ENCODE measurements at regions not wholly inside any gene's neighbourhood (a gene's known extent, or its start where the extent isn't known, plus 50 kb on each side); places are given as distances from the start of the nearest gene placed in this dataset.
"Not testable (repeated sequence)": the region's sequence is repeated elsewhere in the genome, so short reads cannot be mapped to it uniquely, and the experiment has no call there.

DNA sequence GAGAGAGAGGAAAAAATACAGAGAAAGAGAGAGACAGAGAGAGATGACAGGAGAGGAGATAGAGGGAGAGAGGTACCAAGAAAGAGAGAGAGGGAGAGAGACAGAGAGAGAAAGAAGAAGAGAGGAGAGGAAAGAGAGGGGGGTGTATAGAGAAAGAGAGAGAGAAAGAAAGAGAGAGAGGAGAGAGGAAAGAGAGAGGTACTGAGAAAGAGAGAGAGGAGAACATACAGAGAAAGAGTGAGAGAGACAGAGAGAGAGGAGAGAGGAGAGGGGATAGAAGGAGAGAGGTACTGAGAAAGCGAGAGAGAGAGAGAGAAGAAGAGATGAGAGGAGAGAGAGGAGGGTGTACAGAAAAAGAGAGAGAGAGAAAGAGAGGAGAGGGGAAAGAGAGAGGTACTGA, 269.4 kb downstream of the CRLF2 start:
- DNase-seq: no peak

- no peak for DNase-seq
These were observed 271.8 kb downstream of the CRLF2 start for GRCh38 chrX:940691-941090.

GRCh38 chrX:936979-937769, 275.3 kb downstream of the CRLF2 start:
- DNase-seq: no peak

GRCh38 chrX:933611-934010, 278.8 kb downstream of the CRLF2 start:
- no peak for DNase-seq

DNA sequence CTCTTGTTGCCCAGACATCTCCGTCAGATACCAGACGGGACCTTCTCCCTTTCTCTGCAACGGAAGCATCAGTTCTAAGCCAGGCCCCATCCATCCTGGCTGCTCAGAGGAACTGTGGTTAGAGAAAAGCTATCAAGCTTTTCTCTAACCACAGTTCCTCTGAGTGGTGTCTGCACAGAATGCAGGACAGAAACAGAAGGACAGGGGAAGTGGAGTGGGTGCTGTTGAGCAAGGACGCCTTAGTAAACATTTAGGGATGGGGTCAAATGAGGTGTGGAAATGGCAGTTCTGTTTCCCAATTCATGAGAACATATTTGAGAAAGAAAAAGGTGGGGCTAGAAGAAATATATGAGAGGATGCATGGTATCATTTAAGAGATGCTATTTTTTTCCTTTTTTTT, 283.8 kb downstream of the CRLF2 start:
- no peak for DNase-seq

DNA sequence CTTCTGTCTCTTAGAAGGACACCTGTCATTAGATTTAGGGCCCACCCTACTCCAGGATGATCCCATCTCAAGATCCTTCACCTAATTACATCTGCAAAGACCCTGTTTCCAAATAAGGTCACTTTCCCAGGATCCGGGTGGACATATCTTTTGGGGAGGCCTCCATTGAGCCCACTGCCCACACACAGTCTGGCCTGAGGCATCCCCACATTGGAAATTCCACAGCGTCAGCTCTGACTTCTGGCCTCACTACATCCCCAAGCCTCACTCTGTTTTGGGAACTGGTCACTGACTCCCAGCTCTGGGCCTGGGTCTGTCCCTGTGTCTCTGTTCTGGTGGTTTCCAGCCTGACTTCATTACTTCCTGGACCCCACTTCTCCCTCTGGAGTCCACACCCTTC, 285.5 kb downstream of the CRLF2 start:
- DNase-seq: no peak

DNA sequence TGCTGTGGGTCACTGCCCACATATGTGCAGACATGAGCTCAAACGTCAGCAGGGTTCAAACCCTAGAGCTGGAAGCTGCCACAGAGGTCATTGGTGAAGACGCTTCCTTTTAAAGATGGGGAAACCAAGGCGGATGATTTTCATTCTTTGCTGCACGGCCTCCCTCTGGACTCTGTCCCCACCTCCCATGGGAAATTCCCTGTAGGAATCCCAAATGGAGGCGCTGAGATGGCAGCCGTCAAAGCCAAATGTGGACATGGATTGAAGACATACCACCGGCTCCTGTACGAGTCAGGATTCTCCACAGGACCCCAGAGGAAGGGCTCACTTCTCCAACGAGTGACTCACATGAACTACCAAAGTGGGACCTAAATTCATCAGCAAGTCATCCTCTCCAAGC, 286.4 kb downstream of the CRLF2 start:
- DNase-seq: no peak

DNA sequence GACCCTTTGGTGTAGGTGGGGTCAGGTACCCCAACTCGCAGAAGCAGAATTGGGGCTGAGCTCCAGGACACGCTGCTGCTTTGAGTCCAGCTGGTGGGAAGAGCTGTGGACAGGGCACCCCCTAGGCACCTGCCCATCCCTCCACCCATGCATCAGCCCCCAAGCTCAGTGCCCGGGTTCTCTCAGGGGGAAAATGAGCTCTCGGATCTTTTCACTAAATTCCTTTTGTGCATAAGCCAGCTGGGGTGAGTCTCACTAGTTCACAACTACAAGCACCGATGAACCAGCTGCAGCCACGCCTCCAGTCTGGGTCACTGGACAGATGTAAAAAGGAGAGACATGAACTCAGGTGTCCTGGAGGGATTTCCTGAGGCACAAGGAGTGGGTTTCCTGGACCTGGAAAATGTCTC, 286.8 kb downstream of the CRLF2 start:
- no peak for DNase-seq

- DNase-seq: no peak
These were observed 287.4 kb downstream of the CRLF2 start for GRCh38 chrX:925094-925493.

- no peak for DNase-seq
These were observed 288.4 kb downstream of the CRLF2 start for GRCh38 chrX:924017-924416.

GRCh38 chrX:920234-920799, 289.7 kb downstream of the SHOX start:
- no peak for DNase-seq

DNA sequence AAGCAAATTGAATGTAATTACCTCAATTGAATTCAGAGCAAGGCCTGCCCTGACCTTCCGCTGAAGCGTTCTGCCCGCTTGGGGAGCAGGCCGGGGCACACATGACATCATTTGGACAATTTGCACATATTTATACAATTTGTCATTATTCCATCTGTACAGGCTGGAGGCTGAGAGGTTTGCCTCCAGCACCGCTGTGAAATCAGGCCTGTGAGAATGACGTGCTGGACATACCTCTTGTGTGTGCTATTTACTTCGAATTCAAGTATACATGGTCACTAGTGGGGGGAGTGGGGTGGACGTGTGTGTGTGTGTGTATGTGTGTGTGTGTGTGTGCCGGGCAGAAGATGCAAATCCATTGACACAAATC, 285.6 kb downstream of the SHOX start:
- no peak for DNase-seq

DNA sequence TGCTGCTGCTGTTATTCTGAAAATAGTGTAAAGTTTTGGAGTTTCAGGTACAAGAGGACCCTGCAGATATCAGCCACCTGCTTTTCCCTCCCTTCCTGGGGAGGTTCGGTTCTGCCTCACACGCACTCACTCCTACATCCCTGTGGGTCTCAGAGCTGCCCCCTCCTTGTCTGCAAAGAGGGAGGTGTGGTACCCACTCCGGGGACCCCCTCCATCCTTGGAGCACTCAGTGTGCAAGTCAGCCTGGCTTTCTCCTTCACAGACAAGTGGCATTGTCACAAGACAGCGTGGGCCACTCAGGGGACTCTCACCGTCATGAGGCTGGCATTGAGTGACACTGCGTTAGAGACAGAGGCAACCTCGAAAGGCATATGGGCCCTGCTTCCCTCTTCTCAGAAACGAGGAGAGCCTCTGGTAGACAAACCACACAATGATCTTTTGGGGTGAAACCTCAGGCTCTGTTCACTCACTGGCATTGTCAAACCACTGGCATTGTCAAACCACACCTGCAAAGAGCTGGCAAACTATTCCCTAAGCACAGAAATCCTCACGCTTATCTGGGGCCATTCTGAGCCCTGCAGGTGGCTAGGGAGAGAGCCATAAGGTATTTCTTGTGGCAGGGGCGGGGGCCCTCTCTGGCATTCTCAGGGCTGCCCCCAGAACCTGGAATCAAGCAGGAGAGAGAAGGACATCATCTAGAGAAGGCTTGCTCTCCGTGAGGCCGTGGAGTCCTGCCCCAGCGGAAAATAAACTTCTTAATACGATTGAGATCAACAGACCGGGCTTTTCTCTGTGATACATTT, 285.0 kb downstream of the SHOX start:
- DNase-seq: no peak

DNA sequence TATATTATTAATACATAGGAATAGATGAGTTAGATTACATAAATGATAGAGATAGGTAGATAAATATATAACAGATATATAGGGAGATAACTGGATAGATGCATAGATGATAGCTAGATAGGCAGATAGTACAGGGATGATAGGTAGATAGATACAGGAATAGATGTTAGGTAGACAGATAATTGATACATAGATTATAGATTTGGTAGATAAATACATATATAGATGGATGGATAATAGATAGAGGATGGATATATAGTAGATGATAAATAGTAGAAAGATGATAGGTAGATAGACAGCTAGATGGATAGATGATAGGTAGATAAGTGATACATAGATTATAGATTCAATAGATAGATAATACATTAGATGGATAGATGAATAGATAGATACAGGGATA, 283.6 kb downstream of the SHOX start:
- DNase-seq: no peak

- no peak for DNase-seq
These were observed 282.1 kb downstream of the SHOX start for GRCh38 chrX:912677-913076.

GRCh38 chrX:909068-909467, 278.5 kb downstream of the SHOX start:
- DNase-seq: not testable (repeated sequence)

DNA sequence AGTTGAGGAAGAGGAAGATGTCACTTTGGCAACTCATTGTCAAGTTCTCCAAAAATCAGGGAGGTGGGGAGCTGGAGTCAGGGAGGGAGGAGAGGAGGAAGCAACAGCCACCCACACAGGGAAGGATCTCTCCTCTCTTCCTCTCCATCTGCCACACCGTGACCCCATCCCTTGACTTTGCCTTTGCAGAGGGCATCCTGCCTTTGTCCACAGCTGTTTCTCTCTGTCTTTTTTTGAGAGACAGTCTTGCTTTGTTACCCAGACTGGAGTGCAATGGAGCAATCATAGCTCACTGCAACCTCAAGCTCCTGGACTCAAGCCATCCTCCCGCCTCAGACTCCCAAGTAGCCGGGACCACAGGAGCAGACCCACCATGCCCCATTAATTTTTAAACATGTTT, 276.0 kb downstream of the SHOX start:
- DNase-seq: no peak

DNA sequence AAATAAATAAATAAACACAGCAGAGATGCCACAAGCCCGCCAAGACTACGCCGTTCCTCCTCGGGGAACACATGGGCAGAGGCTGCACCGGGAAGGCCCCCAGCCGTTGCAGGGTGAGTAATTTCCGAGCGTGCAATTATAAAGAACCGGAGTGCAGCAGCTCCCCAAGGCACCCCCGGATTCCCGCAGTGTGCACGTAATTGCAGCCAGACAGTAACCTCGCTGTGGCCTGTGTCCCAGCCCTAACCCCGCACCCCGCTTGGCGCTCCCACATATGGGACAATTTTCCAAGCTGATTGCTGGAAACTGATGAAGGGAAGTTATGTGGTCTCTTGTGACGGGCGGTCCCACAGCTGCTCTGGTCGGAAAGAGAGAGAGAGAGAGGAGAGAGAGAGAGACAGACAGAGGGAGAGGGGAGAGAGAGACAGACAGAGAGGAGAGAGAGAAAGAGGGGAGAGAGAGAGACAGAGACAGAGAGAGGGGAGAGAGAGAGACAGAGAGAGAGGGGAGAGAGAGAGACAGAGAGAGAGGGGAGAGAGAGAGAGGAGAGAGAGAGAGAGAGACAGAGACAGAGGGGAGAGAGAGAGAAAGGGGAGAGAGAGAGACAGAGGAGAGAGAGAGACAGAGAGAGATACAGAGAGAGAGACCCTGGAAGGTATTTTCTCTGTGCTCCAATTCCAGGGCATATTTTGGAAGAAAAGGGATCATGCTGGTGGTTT, 275.4 kb downstream of the SHOX start:
- no peak for DNase-seq

GRCh38 chrX:903116-903515, 272.5 kb downstream of the SHOX start:
- DNase-seq: no peak

- no peak for DNase-seq
These were observed 265.7 kb downstream of the SHOX start for GRCh38 chrX:896256-896655.

GRCh38 chrX:889966-890651, 259.5 kb downstream of the SHOX start:
- no peak for DNase-seq

DNA sequence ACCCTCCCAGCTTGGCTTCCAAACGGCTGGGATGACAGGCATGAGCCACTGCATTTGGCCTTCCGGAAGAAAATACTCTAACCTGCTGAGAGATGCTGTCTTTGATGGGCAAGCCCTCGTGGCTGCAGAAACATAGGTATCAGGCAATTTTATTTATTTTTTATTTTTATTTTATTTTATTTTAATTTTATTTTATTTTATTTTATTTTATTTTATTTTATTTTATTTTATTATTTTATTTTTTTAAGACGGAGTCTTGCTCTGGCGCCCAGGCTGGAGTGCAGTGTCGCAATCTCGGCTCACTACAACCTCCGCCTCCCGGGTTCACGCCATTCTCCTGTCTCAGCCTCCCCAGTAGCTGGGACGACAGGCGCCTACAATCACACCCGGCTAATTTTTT, 257.1 kb downstream of the SHOX start:
- not testable (repeated sequence) for DNase-seq

DNA sequence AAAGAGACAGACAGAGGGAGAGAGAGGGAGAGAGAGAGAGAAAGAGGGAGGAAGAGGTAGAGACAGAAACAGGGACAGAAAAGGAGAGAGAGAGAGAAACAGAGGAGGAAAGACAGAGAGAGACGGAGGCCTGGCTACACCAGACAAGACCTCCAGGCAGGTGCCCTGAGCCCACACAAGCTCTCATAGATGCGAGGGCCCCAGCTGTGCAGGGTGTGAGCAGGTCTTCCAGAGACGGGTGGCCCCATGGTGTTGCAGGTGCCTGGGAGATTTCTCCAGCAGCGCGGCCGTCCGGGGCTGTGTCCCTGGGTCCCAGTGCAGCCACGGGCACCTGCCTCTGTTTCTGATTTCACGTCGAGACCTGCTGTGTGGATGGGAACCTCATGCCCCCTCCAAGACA, 253.0 kb downstream of the SHOX start:
- no peak for DNase-seq

All from CD4-positive, alpha-beta T cell treated with Interleukin-21 for 1 hour (primary cell).